ENCODE measurements at regions not wholly inside any gene's neighbourhood (a gene's known extent, or its start where the extent isn't known, plus 50 kb on each side); places are given as distances from the start of the nearest gene placed in this dataset.

DNA sequence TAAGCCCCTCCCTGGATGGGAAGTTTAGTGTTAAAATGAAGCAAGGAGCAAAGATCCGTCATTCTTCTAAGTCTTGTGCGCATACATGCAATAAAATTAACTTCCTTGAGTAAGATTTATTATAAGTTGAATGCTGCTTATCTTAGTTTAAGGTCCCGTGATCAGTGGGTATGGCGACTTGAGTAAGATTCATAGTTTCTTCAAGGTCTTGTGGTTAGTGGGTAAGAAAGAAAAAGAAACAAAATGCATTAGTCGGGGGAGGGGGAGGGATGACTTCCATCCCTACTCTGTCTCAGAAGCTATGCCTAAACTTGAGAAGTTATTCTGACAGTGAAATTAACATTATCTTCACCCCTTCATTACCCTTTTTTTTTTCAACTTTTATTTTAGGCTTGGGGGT, 127.3 kb upstream of the MAGEB16 start (continued):
- no peak for TF ChIP-seq ARID4B (CRISPR knock-in tag; IDR thresholded peaks at IDR 0.05; ENCODE audit: borderline replicate concordance)

DNA sequence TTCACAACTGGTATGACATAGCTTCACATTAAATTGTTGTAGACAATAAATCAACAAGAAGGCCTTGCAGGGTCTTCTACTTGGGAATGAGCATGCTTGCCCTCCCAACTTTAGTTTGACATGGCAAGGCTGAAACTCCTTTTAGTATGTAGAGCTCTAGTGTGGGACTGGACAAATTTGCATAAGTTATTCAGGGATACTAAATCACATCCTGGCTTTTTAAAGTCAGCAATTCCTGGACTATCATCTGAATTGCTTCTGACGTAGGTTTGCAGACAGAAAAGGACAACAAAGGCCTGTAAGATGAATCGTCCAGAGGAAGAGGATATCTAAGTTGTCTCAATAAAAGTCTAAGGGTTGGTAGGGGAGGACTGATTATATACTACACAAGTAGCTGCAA, 123.0 kb upstream of the MAGEB16 start:
- no peak overlapping the region for H3K4me3 Mint-ChIP-seq
- DNase-seq (ENCODE audit: low spot score): no peak
- H3K36me3 Mint-ChIP-seq: no peaks in the 10 kb centered on the region
- CTCF ChIA-PET: no interaction called here
- no peak for TF ChIP-seq NFYB (CRISPR knock-in tag; conservative IDR thresholded peaks at IDR 0.05; ENCODE audit: low read depth)
- TF ChIP-seq ZNF219 (CRISPR knock-in tag; IDR thresholded peaks at IDR 0.05; ENCODE audit: borderline replicate concordance): no peak
- TF ChIP-seq, protein P1, sequence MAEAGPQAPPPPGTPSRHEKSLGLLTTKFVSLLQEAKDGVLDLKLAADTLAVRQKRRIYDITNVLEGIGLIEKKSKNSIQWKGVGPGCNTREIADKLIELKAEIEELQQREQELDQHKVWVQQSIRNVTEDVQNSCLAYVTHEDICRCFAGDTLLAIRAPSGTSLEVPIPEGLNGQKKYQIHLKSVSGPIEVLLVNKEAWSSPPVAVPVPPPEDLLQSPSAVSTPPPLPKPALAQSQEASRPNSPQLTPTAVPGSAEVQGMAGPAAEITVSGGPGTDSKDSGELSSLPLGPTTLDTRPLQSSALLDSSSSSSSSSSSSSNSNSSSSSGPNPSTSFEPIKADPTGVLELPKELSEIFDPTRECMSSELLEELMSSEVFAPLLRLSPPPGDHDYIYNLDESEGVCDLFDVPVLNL (CRISPR knock-in tag; IDR thresholded peaks at IDR 0.05; ENCODE audit: borderline replicate concordance, low read depth): no peak
- no peak for TF ChIP-seq ATF1 (CRISPR knock-in tag; IDR thresholded peaks at IDR 0.05)
- TF ChIP-seq ZNF416 (CRISPR knock-in tag; IDR thresholded peaks at IDR 0.05): no peak
- no peak for TF ChIP-seq ZNF317 (CRISPR knock-in tag; IDR thresholded peaks at IDR 0.05; ENCODE audit: borderline replicate concordance, low read depth)
- no peak for TF ChIP-seq ESRRA (CRISPR knock-in tag; IDR thresholded peaks at IDR 0.05; ENCODE audit: borderline replicate concordance)
- no peak for TF ChIP-seq GABPB1 (CRISPR knock-in tag; IDR thresholded peaks at IDR 0.05)
- TF ChIP-seq ZNF138 (CRISPR knock-in tag; conservative IDR thresholded peaks at IDR 0.05): no peak
- TF ChIP-seq NR3C1 (CRISPR knock-in tag; conservative IDR thresholded peaks at IDR 0.05; ENCODE audit: low read depth): no peak
- TF ChIP-seq, protein P2, sequence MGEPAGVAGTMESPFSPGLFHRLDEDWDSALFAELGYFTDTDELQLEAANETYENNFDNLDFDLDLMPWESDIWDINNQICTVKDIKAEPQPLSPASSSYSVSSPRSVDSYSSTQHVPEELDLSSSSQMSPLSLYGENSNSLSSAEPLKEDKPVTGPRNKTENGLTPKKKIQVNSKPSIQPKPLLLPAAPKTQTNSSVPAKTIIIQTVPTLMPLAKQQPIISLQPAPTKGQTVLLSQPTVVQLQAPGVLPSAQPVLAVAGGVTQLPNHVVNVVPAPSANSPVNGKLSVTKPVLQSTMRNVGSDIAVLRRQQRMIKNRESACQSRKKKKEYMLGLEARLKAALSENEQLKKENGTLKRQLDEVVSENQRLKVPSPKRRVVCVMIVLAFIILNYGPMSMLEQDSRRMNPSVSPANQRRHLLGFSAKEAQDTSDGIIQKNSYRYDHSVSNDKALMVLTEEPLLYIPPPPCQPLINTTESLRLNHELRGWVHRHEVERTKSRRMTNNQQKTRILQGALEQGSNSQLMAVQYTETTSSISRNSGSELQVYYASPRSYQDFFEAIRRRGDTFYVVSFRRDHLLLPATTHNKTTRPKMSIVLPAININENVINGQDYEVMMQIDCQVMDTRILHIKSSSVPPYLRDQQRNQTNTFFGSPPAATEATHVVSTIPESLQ (CRISPR knock-in tag; IDR thresholded peaks at IDR 0.05): no peak
- TF ChIP-seq HMGA2 (CRISPR knock-in tag; IDR thresholded peaks at IDR 0.05): no peak
- TF ChIP-seq MAX (CRISPR knock-in tag; IDR thresholded peaks at IDR 0.05): no peak
- no peak for TF ChIP-seq JUN (CRISPR knock-in tag; IDR thresholded peaks at IDR 0.05)
- TF ChIP-seq CREM (CRISPR knock-in tag; IDR thresholded peaks at IDR 0.05): no peak
- TF ChIP-seq, protein P3, sequence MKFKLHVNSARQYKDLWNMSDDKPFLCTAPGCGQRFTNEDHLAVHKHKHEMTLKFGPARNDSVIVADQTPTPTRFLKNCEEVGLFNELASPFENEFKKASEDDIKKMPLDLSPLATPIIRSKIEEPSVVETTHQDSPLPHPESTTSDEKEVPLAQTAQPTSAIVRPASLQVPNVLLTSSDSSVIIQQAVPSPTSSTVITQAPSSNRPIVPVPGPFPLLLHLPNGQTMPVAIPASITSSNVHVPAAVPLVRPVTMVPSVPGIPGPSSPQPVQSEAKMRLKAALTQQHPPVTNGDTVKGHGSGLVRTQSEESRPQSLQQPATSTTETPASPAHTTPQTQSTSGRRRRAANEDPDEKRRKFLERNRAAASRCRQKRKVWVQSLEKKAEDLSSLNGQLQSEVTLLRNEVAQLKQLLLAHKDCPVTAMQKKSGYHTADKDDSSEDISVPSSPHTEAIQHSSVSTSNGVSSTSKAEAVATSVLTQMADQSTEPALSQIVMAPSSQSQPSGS (CRISPR knock-in tag; IDR thresholded peaks at IDR 0.05; ENCODE audit: borderline replicate concordance, low read depth): no peak
- TF ChIP-seq, protein P4, sequence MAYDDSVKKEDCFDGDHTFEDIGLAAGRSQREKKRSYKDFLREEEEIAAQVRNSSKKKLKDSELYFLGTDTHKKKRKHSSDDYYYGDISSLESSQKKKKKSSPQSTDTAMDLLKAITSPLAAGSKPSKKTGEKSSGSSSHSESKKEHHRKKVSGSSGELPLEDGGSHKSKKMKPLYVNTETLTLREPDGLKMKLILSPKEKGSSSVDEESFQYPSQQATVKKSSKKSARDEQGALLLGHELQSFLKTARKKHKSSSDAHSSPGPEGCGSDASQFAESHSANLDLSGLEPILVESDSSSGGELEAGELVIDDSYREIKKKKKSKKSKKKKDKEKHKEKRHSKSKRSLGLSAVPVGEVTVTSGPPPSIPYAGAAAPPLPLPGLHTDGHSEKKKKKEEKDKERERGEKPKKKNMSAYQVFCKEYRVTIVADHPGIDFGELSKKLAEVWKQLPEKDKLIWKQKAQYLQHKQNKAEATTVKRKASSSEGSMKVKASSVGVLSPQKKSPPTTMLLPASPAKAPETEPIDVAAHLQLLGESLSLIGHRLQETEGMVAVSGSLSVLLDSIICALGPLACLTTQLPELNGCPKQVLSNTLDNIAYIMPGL (CRISPR knock-in tag; IDR thresholded peaks at IDR 0.05): no peak
- TF ChIP-seq JAZF1 (CRISPR knock-in tag; IDR thresholded peaks at IDR 0.05): no peak
- no peak for TF ChIP-seq FOXP1 (CRISPR knock-in tag; IDR thresholded peaks at IDR 0.05; ENCODE audit: borderline replicate concordance)
- no peaks in the 10 kb centered on the region for H3K9me3 Mint-ChIP-seq
- H3K27me3 Mint-ChIP-seq (ENCODE audit: low read depth): no peaks in the 10 kb centered on the region
- H3K27ac Mint-ChIP-seq: no peak overlapping the region
- ATAC-seq: no peak
- 0 out of 2 replicates have a peak, but pooled peaks cover 5% of the 10 kb centered on the region for H3K4me1 Mint-ChIP-seq
- POLR2A ChIA-PET: no interaction called here
